ENCODE measurements at regions not wholly inside any gene's neighbourhood (a gene's known extent, or its start where the extent isn't known, plus 50 kb on each side); places are given as distances from the start of the nearest gene placed in this dataset.

- intact Hi-C loops (cut with DNase I; ENCODE audit: low total_unique reads), result no loop called here
- Histone ChIP-seq H3K9me3 (no peaks in the 10 kb centered on the region), H3K4me3 (no peak overlapping the region), H3K27ac (no peak overlapping the region), H3K4me1 (no peaks in the 10 kb centered on the region), H3K27me3 (no peaks in the 10 kb centered on the region), H3K36me3 (no peaks in the 10 kb centered on the region)
- DNase-seq, result no peak
- 81% methylated on average over 3 of the region's 3 CpGs; no CpG with 5 or more reads in 1 of the 2 donors for WGBS, 2 donors (ENCODE audit: low coverage in 1 of 2)
- TF ChIP-seq EP300 (IDR thresholded peaks at IDR 0.05; ENCODE audit: low read depth) (no peak), POLR2A (IDR thresholded peaks at IDR 0.05) (no peak), POLR2AphosphoS5 (IDR thresholded peaks at IDR 0.05) (no peak)
- TF ChIP-seq, protein P1, sequence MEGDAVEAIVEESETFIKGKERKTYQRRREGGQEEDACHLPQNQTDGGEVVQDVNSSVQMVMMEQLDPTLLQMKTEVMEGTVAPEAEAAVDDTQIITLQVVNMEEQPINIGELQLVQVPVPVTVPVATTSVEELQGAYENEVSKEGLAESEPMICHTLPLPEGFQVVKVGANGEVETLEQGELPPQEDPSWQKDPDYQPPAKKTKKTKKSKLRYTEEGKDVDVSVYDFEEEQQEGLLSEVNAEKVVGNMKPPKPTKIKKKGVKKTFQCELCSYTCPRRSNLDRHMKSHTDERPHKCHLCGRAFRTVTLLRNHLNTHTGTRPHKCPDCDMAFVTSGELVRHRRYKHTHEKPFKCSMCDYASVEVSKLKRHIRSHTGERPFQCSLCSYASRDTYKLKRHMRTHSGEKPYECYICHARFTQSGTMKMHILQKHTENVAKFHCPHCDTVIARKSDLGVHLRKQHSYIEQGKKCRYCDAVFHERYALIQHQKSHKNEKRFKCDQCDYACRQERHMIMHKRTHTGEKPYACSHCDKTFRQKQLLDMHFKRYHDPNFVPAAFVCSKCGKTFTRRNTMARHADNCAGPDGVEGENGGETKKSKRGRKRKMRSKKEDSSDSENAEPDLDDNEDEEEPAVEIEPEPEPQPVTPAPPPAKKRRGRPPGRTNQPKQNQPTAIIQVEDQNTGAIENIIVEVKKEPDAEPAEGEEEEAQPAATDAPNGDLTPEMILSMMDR (IDR thresholded peaks at IDR 0.05), result no peak
- in situ Hi-C loops (cut with MboI; ENCODE audit: low pct_ligation_motif_present in 1 of 4, low pct_unique_long_range_greater_than_20kb in 1 of 4, low sequenced_read_pairs in 3 of 4), result no loop called here
Observed at GRCh38 chrX:40523852-40524251, 56.9 kb upstream of the ATP6AP2 start.

DNA sequence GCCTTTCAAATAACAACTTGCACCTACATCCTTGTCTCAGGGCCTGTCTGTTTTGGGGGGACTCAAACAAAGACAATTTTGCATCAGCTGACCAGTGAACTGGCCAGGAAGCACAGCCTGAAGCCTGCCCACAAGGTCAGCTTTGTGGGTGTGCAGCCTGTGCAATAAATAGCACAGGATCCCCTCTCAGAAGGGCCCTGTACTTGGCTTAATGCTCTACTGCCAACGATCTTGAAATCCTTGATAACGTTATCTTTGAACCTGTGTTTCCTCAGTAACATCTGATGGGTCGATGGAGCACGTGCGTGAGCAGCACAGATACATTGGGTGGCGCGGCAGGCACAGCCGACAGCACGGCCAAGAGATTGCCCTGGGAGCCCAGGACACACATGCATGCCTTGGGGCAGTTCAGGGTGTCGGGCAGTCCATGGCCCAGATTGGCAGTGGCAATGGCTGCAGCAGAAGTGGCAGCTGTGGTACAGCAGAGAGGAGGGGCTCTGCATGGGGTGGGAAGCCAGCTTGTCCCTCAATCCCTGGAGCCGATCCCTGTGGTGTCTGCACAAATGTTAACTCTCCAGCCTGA, 58.8 kb upstream of the ATP6AP2 start:
- no peak overlapping the region for H3K4me3 ChIP-seq
- H3K27ac ChIP-seq, result no peak overlapping the region
- 82% methylated on average over 11 of the region's 11 CpGs; no CpG with 5 or more reads in 1 of the 2 donors for WGBS, 2 donors (ENCODE audit: low coverage in 1 of 2)
- no peaks in the 10 kb centered on the region for H3K9me3 ChIP-seq
- in situ Hi-C loops (cut with MboI; ENCODE audit: low pct_ligation_motif_present in 1 of 4, low pct_unique_long_range_greater_than_20kb in 1 of 4, low sequenced_read_pairs in 3 of 4), result no loop called here
- no peaks in the 10 kb centered on the region for H3K27me3 ChIP-seq
- no peak for DNase-seq
- H3K36me3 ChIP-seq, result no peaks in the 10 kb centered on the region
- no peaks in the 10 kb centered on the region for H3K4me1 ChIP-seq
- TF ChIP-seq POLR2A (IDR thresholded peaks at IDR 0.05) (no peak), EP300 (IDR thresholded peaks at IDR 0.05; ENCODE audit: low read depth) (no peak), POLR2AphosphoS5 (IDR thresholded peaks at IDR 0.05) (no peak)
- TF ChIP-seq, protein P1 (IDR thresholded peaks at IDR 0.05), result no peak
- intact Hi-C loops (cut with DNase I; ENCODE audit: low total_unique reads), result no loop called here

DNA sequence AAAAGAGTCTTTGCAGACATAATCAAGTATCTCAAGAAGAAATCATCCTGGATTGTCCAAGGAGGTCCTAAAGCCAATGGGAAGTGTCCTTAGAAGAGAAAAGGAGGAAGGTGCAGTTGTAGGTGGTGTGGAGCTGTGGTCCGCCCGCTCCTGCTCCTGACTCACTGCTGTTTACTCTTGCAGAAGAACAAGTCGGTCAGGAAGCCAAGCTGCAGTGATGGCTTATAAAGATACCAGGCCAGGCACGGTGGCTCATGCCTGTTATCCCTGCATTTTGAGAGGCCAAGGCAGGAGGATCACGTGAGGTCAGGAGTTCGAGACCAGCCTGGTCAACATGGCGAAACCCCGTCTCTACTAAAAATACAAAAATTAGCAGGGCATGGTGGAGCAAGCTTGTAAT, 66.4 kb upstream of the ATP6AP2 start:
- Histone ChIP-seq H3K27ac (no peak overlapping the region), H3K27me3 (no peaks in the 10 kb centered on the region), H3K36me3 (no peaks in the 10 kb centered on the region), H3K9me3 (no peaks in the 10 kb centered on the region), H3K4me1 (no peaks in the 10 kb centered on the region), H3K4me3 (no peak overlapping the region)
- DNase-seq, result no peak
- TF ChIP-seq POLR2AphosphoS5 (IDR thresholded peaks at IDR 0.05), result no peak
- TF ChIP-seq, protein P1 (IDR thresholded peaks at IDR 0.05), result no peak
- TF ChIP-seq EP300 (IDR thresholded peaks at IDR 0.05; ENCODE audit: low read depth), result no peak
- no peak for TF ChIP-seq POLR2A (IDR thresholded peaks at IDR 0.05)
- WGBS, 2 donors (ENCODE audit: low coverage in 1 of 2), result 60 to 81% methylated on average over 1 to 8 of the region's 8 CpGs
- intact Hi-C loops (cut with DNase I; ENCODE audit: low total_unique reads) (no loop called here), in situ Hi-C loops (cut with MboI; ENCODE audit: low pct_ligation_motif_present in 1 of 4, low pct_unique_long_range_greater_than_20kb in 1 of 4, low sequenced_read_pairs in 3 of 4) (no loop called here)

DNA sequence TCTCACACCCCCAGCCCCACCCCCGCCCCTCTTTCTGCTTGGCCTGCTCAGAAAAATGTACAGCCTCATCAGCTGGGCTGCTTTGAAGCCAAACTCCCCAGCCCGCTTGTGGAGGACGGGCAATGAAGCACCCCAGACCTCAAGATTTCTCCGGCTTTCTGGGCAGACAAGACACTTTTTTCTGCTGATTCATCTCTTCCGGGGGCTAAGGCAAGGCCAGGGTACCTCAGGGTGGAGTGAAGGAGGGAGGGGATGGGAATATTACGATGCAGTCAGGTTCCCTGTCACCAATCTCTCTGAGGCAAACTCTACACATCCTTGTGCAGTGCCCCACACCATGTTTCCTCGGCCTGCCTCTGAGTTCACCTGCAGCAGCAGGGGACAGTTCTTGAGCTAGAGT, 66.9 kb upstream of the ATP6AP2 start:
- no peak for TF ChIP-seq EP300 (IDR thresholded peaks at IDR 0.05; ENCODE audit: low read depth)
- no peak for TF ChIP-seq POLR2A (IDR thresholded peaks at IDR 0.05)
- TF ChIP-seq, protein P1 (IDR thresholded peaks at IDR 0.05), result no peak
- no peak for TF ChIP-seq POLR2AphosphoS5 (IDR thresholded peaks at IDR 0.05)
- Histone ChIP-seq H3K27ac (no peak overlapping the region), H3K27me3 (no peaks in the 10 kb centered on the region), H3K9me3 (no peaks in the 10 kb centered on the region), H3K36me3 (no peaks in the 10 kb centered on the region), H3K4me3 (no peak overlapping the region), H3K4me1 (no peaks in the 10 kb centered on the region)
- DNase-seq, result no peak
- in situ Hi-C loops (cut with MboI; ENCODE audit: low pct_ligation_motif_present in 1 of 4, low pct_unique_long_range_greater_than_20kb in 1 of 4, low sequenced_read_pairs in 3 of 4) (no loop called here), intact Hi-C loops (cut with DNase I; ENCODE audit: low total_unique reads) (no loop called here)
- 70% methylated on average over 7 of the region's 7 CpGs; no CpG with 5 or more reads in 1 of the 2 donors for WGBS, 2 donors (ENCODE audit: low coverage in 1 of 2)

Measured in transverse colon (tissue), 4 donors.